SK-N-SH (cell line): ENCODE measurements at regions not wholly inside any gene's neighbourhood (a gene's known extent, or its start where the extent isn't known, plus 50 kb on each side); places are given as distances from the start of the nearest gene placed in this dataset.
A peak's percentile ranks its signal among the peaks of the same experiment; 100 is the strongest.

Source experiments
- CTCF ChIA-PET: fragments of 300-600, 350-600 bp; formaldehyde crosslinking; extraction: SDS; loops from one replicate; lab custom pipeline; 2021; lab: Yijun Ruan, JAX
- POLR2A ChIA-PET: fragments of 350-600 bp; sonication (Branson Sonifier 250); formaldehyde crosslinking; extraction: SDS; loops from one replicate; lab custom pipeline; 2020; ENCODE audit warnings: antibody characterized with exemption, inconsistent platforms; lab: Yijun Ruan, JAX
- DNase-seq: peaks from one replicate; pipeline ENCODE4 v3.0.0; 2012
- H2AFZ ChIP-seq: fragments of 200-600 bp; sonication (generic); 2 replicates; pipeline ENCODE4 v1.8.1; 2016; ENCODE audit warnings: antibody characterized with exemption, mild to moderate bottlenecking, low read depth
- H3F3A ChIP-seq: fragments of 200-600 bp; sonication (generic); replicated peaks from 2 replicates; pipeline ENCODE3; 2016; ENCODE audit warnings: antibody characterized with exemption, mild to moderate bottlenecking; ENCODE audit not compliant: insufficient read depth
- H3K27ac ChIP-seq, 2 experiments: fragments of 200-500 bp in 1 of 2; fragments of 200-600 bp in 1 of 2; sonication (Bioruptor generic) in 1 of 2; sonication (generic), shearing (Covaris generic) in 1 of 2; 2 replicates each; pipeline versions ENCODE4 v1.5.1 to v1.6.1; 2014 to 2016; ENCODE audit warnings: low read depth in 2 of 2, inconsistent platforms in 1 of 2, low read length in 1 of 2, mild to moderate bottlenecking in 1 of 2, mixed read lengths in 1 of 2
- H3K27me3 ChIP-seq: fragments of 200-600 bp; sonication (generic), shearing (Covaris generic); 2 replicates; pipeline ENCODE4 v1.6.1; 2016; ENCODE audit warnings: mixed run types; ENCODE audit not compliant: insufficient read depth
- H3K36me3 ChIP-seq, 2 experiments: fragments of 200-500 bp in 1 of 2; fragments of 200-600 bp in 1 of 2; sonication (Bioruptor generic) in 1 of 2; sonication (generic) in 1 of 2; replicated peaks in 1 of 2; 2 replicates each; pipeline versions ENCODE3 to v1.5.1; 2014 to 2016; ENCODE audit warnings: low read length in 1 of 2, mild to moderate bottlenecking in 1 of 2; ENCODE audit not compliant: insufficient read depth in 2 of 2, control insufficient read depth in 1 of 2
- H3K4me1 ChIP-seq, 2 experiments: fragments of 200-500 bp in 1 of 2; fragments of 200-600 bp in 1 of 2; sonication (Bioruptor generic) in 1 of 2; sonication (generic), shearing (Covaris generic) in 1 of 2; 2 replicates each; pipeline versions ENCODE4 v1.5.1 to v1.6.1; 2014 to 2016; ENCODE audit warnings: low read depth in 1 of 2, low read length in 1 of 2, mixed run types in 1 of 2; ENCODE audit not compliant: insufficient read depth in 2 of 2, control insufficient read depth in 1 of 2
- H3K4me2 ChIP-seq: fragments of 200-600 bp; sonication (generic), shearing (Covaris generic); 2 replicates; pipeline ENCODE4 v1.6.1; 2017; ENCODE audit warnings: mixed run types
- H3K4me3 ChIP-seq, 2 experiments: fragments of 200-500 bp in 1 of 2; fragments of 200-600 bp in 1 of 2; sonication (Bioruptor generic) in 1 of 2; sonication (generic), shearing (Covaris generic) in 1 of 2; 2 replicates each; pipeline versions ENCODE4 v1.5.1 to v1.8.1; 2014 to 2016; ENCODE audit warnings: low read depth in 2 of 2, inconsistent platforms in 1 of 2, low read length in 1 of 2, mild to moderate bottlenecking in 1 of 2, mixed read lengths in 1 of 2, moderate library complexity in 1 of 2
- H3K79me2 ChIP-seq: fragments of 200-600 bp; sonication (generic); 2 replicates; pipeline ENCODE4 v1.8.1; 2017; ENCODE audit warnings: mild to moderate bottlenecking; ENCODE audit not compliant: insufficient read depth
- H3K9ac ChIP-seq: fragments of 200-600 bp; sonication (generic); 2 replicates; pipeline ENCODE4 v1.6.1; 2017; ENCODE audit warnings: mixed run types
- H3K9me2 ChIP-seq: fragments of 200-600 bp; sonication (generic); 2 replicates; pipeline ENCODE4 v1.6.1; 2017; ENCODE audit warnings: mixed run types
- H3K9me3 ChIP-seq: fragments of 200-600 bp; sonication (generic); 2 replicates; pipeline ENCODE4 v1.6.1; 2017; ENCODE audit warnings: mixed run types, mild to moderate bottlenecking, moderate library complexity
- H4K20me1 ChIP-seq: fragments of 200-600 bp; sonication (generic); 2 replicates; pipeline ENCODE4 v1.6.1; 2017; ENCODE audit warnings: mild to moderate bottlenecking, mixed run types; ENCODE audit not compliant: insufficient read depth
- CHD2 ChIP-seq: fragments of 150-350 bp; IDR thresholded peaks from 2 replicates; pipeline ENCODE4 v1.6.1; 2018; ENCODE audit warnings: low read length; ENCODE audit not compliant: partially characterized antibody
- EZH2phosphoT487 ChIP-seq: fragments of 200-600 bp; sonication (generic); IDR thresholded peaks from 2 replicates; pipeline ENCODE4 v1.6.1; 2017; ENCODE audit warnings: low read depth, mixed run types, mild to moderate bottlenecking, antibody characterized with exemption, moderate library complexity, borderline replicate concordance
- FOXM1 ChIP-seq: IDR thresholded peaks from 2 replicates; pipeline ENCODE4 v1.4.0; 2012; ENCODE audit warnings: low read depth, mild to moderate bottlenecking
- GABPA ChIP-seq: IDR thresholded peaks from 2 replicates; pipeline ENCODE4 v1.4.0; 2012; ENCODE audit warnings: low read depth, mild to moderate bottlenecking
- GATA2 ChIP-seq: sonication (generic); formaldehyde crosslinking; IDR thresholded peaks from 2 replicates; pipeline ENCODE4 v1.5.0; 2020; ENCODE audit warnings: mild to moderate bottlenecking, missing genetic modification reagents
- IRF3 ChIP-seq: fragments of 150-350 bp; IDR thresholded peaks from 2 replicates; pipeline ENCODE4 v1.6.1; 2016; ENCODE audit warnings: mild to moderate bottlenecking, low read depth, low read length
- MEF2A ChIP-seq: IDR thresholded peaks from 2 replicates; pipeline ENCODE4 v1.4.0; 2012; ENCODE audit warnings: low read depth, borderline replicate concordance
- MXI1 ChIP-seq: IDR thresholded peaks from 2 replicates; pipeline ENCODE4 v1.6.1; 2012; ENCODE audit warnings: mild to moderate bottlenecking, low read depth, low read length, improper control_type of control experiment
- NFIC ChIP-seq: IDR thresholded peaks from 2 replicates; pipeline ENCODE4 v1.4.0; 2012; ENCODE audit warnings: borderline replicate concordance
- NRF1 ChIP-seq: IDR thresholded peaks from 2 replicates; pipeline ENCODE4 v1.6.1; 2012; ENCODE audit warnings: low read depth, mild to moderate bottlenecking, low read length
- POLR2AphosphoS5 ChIP-seq: IDR thresholded peaks from 2 replicates; pipeline ENCODE4 v1.6.1; 2012; ENCODE audit warnings: low read depth, low read length
- RAD21 ChIP-seq: IDR thresholded peaks from 2 replicates; pipeline ENCODE4 v1.6.1; 2012; ENCODE audit warnings: mild to moderate bottlenecking, low read length
- RCOR1 ChIP-seq: fragments of 150-350 bp; IDR thresholded peaks from 2 replicates; pipeline ENCODE4 v1.6.1; 2017; ENCODE audit warnings: antibody characterized with exemption, low read length
- RFX5 ChIP-seq: IDR thresholded peaks from 2 replicates; pipeline ENCODE4 v1.6.1; 2012; ENCODE audit warnings: mild to moderate bottlenecking, improper control_type of control experiment, low read length
- SMC3 ChIP-seq: IDR thresholded peaks from 2 replicates; pipeline ENCODE4 v1.6.1; 2012; ENCODE audit warnings: low read depth, low read length, improper control_type of control experiment
- TAF1 ChIP-seq: IDR thresholded peaks from 2 replicates; pipeline ENCODE4 v1.6.1; 2012; ENCODE audit warnings: low read depth, mild to moderate bottlenecking, low read length, moderate library complexity, borderline replicate concordance
- ZBTB33 ChIP-seq: IDR thresholded peaks from 2 replicates; pipeline ENCODE4 v1.4.0; 2012; ENCODE audit warnings: low read depth, borderline replicate concordance
- WGBS: methylation state at CpG from one replicate; pipeline ENCODE4 v1.1.6; 2017; ENCODE audit warnings: low lambda C conversion rate; 5-methylcytosine and 5-hydroxymethylcytosine counted together
- TF ChIP-seq, protein P1 (sequence below): IDR thresholded peaks from 2 replicates; pipeline ENCODE4 v1.4.0; 2012; ENCODE audit warnings: low read depth
- TF ChIP-seq, protein P2 (sequence below): IDR thresholded peaks from 2 replicates; pipeline ENCODE4 v1.6.1; 2012; ENCODE audit warnings: mild to moderate bottlenecking, low read depth, low read length, moderate library complexity
- TF ChIP-seq, protein P3 (sequence below): IDR thresholded peaks from 2 replicates; pipeline ENCODE4 v1.4.0; 2012; ENCODE audit warnings: low read depth, borderline replicate concordance

GRCh38 chr6:100261486-100261885 lies 203.2 kb downstream of the SIM1 start:
- no peaks in the 10 kb centered on the region for H3K9me3 ChIP-seq
- H3K79me2 ChIP-seq = no peaks in the 10 kb centered on the region
- H3K4me1 ChIP-seq = no peaks in the 10 kb centered on the region; a peak in 1 of 4 replicates
- CTCF ChIA-PET = no interaction called here
- no peaks in the 10 kb centered on the region for H3K36me3 ChIP-seq
- WGBS = 34% methylated on average over 2 of the region's 2 CpGs
- no peaks in the 10 kb centered on the region for H3K9me2 ChIP-seq
- peak overlapping the region; percentile 70 for H2AFZ ChIP-seq
- POLR2A ChIA-PET = no interaction called here
- H4K20me1 ChIP-seq = no peaks in the 10 kb centered on the region
- H3F3A ChIP-seq = peaks cover 4% of the 10 kb centered on the region
- no peak for DNase-seq
- no peaks in the 10 kb centered on the region for H3K27me3 ChIP-seq
- no peak overlapping the region for H3K4me2 ChIP-seq
- TF ChIP-seq POLR2AphosphoS5 = no peak
- TF ChIP-seq IRF3 = no peak
- no peak for TF ChIP-seq CHD2
- TF ChIP-seq EZH2phosphoT487 = no peak
- TF ChIP-seq, protein P1, sequence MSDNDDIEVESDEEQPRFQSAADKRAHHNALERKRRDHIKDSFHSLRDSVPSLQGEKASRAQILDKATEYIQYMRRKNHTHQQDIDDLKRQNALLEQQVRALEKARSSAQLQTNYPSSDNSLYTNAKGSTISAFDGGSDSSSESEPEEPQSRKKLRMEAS = no peak
- TF ChIP-seq MEF2A = no peak
- TF ChIP-seq RAD21 = no peak
- TF ChIP-seq RCOR1 = no peak
- no peak for TF ChIP-seq NRF1
- TF ChIP-seq, protein P2, sequence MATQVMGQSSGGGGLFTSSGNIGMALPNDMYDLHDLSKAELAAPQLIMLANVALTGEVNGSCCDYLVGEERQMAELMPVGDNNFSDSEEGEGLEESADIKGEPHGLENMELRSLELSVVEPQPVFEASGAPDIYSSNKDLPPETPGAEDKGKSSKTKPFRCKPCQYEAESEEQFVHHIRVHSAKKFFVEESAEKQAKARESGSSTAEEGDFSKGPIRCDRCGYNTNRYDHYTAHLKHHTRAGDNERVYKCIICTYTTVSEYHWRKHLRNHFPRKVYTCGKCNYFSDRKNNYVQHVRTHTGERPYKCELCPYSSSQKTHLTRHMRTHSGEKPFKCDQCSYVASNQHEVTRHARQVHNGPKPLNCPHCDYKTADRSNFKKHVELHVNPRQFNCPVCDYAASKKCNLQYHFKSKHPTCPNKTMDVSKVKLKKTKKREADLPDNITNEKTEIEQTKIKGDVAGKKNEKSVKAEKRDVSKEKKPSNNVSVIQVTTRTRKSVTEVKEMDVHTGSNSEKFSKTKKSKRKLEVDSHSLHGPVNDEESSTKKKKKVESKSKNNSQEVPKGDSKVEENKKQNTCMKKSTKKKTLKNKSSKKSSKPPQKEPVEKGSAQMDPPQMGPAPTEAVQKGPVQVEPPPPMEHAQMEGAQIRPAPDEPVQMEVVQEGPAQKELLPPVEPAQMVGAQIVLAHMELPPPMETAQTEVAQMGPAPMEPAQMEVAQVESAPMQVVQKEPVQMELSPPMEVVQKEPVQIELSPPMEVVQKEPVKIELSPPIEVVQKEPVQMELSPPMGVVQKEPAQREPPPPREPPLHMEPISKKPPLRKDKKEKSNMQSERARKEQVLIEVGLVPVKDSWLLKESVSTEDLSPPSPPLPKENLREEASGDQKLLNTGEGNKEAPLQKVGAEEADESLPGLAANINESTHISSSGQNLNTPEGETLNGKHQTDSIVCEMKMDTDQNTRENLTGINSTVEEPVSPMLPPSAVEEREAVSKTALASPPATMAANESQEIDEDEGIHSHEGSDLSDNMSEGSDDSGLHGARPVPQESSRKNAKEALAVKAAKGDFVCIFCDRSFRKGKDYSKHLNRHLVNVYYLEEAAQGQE = no peak
- TF ChIP-seq GATA2 (CRISPR knock-in tag) = no peak
- no peak for TF ChIP-seq SMC3
- TF ChIP-seq RFX5 = no peak
- TF ChIP-seq GABPA = no peak
- TF ChIP-seq ZBTB33 = no peak
- no peak for TF ChIP-seq NFIC
- TF ChIP-seq TAF1 = no peak
- no peak for TF ChIP-seq MXI1
- TF ChIP-seq, protein P3, sequence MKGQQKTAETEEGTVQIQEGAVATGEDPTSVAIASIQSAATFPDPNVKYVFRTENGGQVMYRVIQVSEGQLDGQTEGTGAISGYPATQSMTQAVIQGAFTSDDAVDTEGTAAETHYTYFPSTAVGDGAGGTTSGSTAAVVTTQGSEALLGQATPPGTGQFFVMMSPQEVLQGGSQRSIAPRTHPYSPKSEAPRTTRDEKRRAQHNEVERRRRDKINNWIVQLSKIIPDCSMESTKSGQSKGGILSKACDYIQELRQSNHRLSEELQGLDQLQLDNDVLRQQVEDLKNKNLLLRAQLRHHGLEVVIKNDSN = no peak
- no peak for TF ChIP-seq FOXM1
- TF ChIP-seq, all 33 proteins: peak for 0
- 0 out of 4 replicates have a peak overlapping the region, but pooled peaks of 1 of the 2 experiments have one; percentile 9 for H3K27ac ChIP-seq
- H3K4me3 ChIP-seq = no peak overlapping the region
- H3K9ac ChIP-seq = no peak overlapping the region
